ENCODE measurements at regions not wholly inside any gene's neighbourhood (a gene's known extent, or its start where the extent isn't known, plus 50 kb on each side); places are given as distances from the start of the nearest gene placed in this dataset.

DNA sequence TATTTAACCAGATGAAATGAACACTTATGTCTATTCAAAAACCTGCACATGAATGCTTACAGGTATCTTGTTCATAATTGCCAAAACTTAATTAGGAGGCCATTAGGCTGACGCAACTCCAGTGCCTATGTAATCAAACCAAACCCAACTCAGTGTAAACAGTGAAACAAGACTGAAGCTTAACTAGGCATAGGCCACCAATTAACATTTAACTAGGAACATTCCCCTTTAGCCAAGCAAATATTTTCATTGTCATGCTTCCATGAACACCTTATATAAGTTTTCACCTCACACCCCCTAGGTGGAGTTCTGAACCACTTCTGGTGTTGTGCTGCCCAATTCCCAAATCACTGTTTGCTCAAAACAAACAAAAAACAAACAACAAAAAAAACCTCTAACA, 686.0 kb downstream of the STPG2 start:
- 91% methylated on average over 1 of the region's 1 CpG for WGBS (ENCODE audit: insufficient coverage)
- DNase-seq (ENCODE audit: low read depth in 4 of 6, low spot score in 6 of 6), result no peak

GRCh38 chr4:97468272-97468671, 675.0 kb downstream of the STPG2 start:
- H3K9me3 ChIP-seq (ENCODE audit: control insufficient read depth, insufficient read depth, low read length), result no peaks in the 10 kb centered on the region
- no peak for DNase-seq (ENCODE audit: low read depth in 4 of 6, low spot score in 6 of 6)
- H3K27me3 ChIP-seq (ENCODE audit: control insufficient read depth, insufficient read depth, low read length), result no peaks in the 10 kb centered on the region
- no peaks in the 10 kb centered on the region for H3K36me3 ChIP-seq (ENCODE audit: control insufficient read depth, insufficient read depth, low read length)
- 100% methylated on average over 2 of the region's 5 CpGs for WGBS (ENCODE audit: insufficient coverage)
- H3K4me1 ChIP-seq (ENCODE audit: control insufficient read depth, insufficient read depth, low read length), result no peaks in the 10 kb centered on the region
- H3K27ac ChIP-seq (ENCODE audit: low read depth, low read length), result no peak overlapping the region
- H3K4me3 ChIP-seq (ENCODE audit: low read depth, low read length), result no peak overlapping the region

More for the DNA sequence above, 686.0 kb downstream of the STPG2 start:
- no peak overlapping the region for H3K27ac ChIP-seq (ENCODE audit: low read depth, low read length)
- no peaks in the 10 kb centered on the region for H3K36me3 ChIP-seq (ENCODE audit: control insufficient read depth, insufficient read depth, low read length)
- H3K4me3 ChIP-seq (ENCODE audit: low read depth, low read length), result no peak overlapping the region
- no peaks in the 10 kb centered on the region for H3K27me3 ChIP-seq (ENCODE audit: control insufficient read depth, insufficient read depth, low read length)
- H3K9me3 ChIP-seq (ENCODE audit: control insufficient read depth, insufficient read depth, low read length), result no peaks in the 10 kb centered on the region
- no peaks in the 10 kb centered on the region for H3K4me1 ChIP-seq (ENCODE audit: control insufficient read depth, insufficient read depth, low read length)

GRCh38 chr4:97475621-97476020, 667.7 kb downstream of the STPG2 start:
- Histone ChIP-seq H3K4me1 (ENCODE audit: control insufficient read depth, insufficient read depth, low read length) (no peaks in the 10 kb centered on the region), H3K27me3 (ENCODE audit: control insufficient read depth, insufficient read depth, low read length) (no peaks in the 10 kb centered on the region), H3K36me3 (ENCODE audit: control insufficient read depth, insufficient read depth, low read length) (no peaks in the 10 kb centered on the region), H3K9me3 (ENCODE audit: control insufficient read depth, insufficient read depth, low read length) (no peaks in the 10 kb centered on the region), H3K4me3 (ENCODE audit: low read depth, low read length) (no peak overlapping the region), H3K27ac (ENCODE audit: low read depth, low read length) (no peak overlapping the region)
- no peak for DNase-seq (ENCODE audit: low read depth in 4 of 6, low spot score in 6 of 6)
- WGBS (ENCODE audit: insufficient coverage), result 83% methylated on average over 1 of the region's 3 CpGs

DNA sequence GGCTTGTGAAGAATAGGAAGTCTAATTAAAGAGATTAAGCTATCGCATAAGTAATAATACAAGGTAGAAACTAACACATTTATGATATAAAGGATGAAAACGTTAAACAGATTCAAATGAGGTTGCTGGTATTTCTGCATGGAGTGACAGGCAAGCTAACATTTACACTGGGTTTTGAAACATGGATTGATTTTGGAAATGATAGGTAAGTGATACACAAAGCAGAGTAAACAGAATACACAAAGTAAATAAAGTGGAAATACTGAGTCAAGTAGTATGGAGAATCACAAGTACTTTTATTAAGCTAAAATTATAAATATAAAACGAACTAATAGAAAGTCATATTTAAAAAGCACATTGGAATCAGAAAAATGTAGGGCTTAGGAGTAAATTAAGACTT, 665.3 kb downstream of the STPG2 start:
- no peak for DNase-seq (ENCODE audit: low read depth in 4 of 6, low spot score in 6 of 6)
- H3K27me3 ChIP-seq (ENCODE audit: control insufficient read depth, insufficient read depth, low read length), result no peaks in the 10 kb centered on the region
- no peaks in the 10 kb centered on the region for H3K4me1 ChIP-seq (ENCODE audit: control insufficient read depth, insufficient read depth, low read length)
- H3K36me3 ChIP-seq (ENCODE audit: control insufficient read depth, insufficient read depth, low read length), result no peaks in the 10 kb centered on the region
- WGBS (ENCODE audit: insufficient coverage), result no CpG with 5 or more reads among the region's 3 CpGs
- no peaks in the 10 kb centered on the region for H3K9me3 ChIP-seq (ENCODE audit: control insufficient read depth, insufficient read depth, low read length)
- H3K4me3 ChIP-seq (ENCODE audit: low read depth, low read length), result no peak overlapping the region
- no peak overlapping the region for H3K27ac ChIP-seq (ENCODE audit: low read depth, low read length)

- H3K27ac ChIP-seq (ENCODE audit: low read depth, low read length), result no peak overlapping the region
- H3K27me3 ChIP-seq (ENCODE audit: control insufficient read depth, insufficient read depth, low read length), result no peaks in the 10 kb centered on the region
- no CpG with 5 or more reads among the region's 1 CpG for WGBS (ENCODE audit: insufficient coverage)
- H3K4me1 ChIP-seq (ENCODE audit: control insufficient read depth, insufficient read depth, low read length), result no peaks in the 10 kb centered on the region
- no peak for DNase-seq (ENCODE audit: low read depth in 4 of 6, low spot score in 6 of 6)
- H3K4me3 ChIP-seq (ENCODE audit: low read depth, low read length), result no peak overlapping the region
- no peaks in the 10 kb centered on the region for H3K9me3 ChIP-seq (ENCODE audit: control insufficient read depth, insufficient read depth, low read length)
- no peaks in the 10 kb centered on the region for H3K36me3 ChIP-seq (ENCODE audit: control insufficient read depth, insufficient read depth, low read length)
Observed at GRCh38 chr4:97479388-97479787, 663.9 kb downstream of the STPG2 start.

DNA sequence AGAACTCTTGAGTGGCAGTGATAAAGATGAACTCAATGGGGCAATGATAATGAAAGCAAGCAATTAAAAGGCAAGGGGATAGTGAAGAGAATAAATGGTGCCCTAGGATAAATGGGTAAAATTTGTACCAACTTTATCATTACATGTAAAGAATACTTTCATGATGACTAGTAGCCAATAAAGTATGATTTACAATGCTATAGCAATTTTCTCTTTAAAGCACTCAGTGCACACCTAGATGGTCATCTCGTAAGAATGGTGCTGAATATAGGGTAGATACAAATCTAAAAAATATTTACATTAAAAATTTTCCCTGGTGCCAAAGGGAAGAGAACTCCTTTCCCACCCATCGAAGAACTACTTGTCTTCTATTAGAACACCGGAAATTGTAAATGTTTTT, 651.4 kb downstream of the STPG2 start:
- Histone ChIP-seq H3K4me1 (ENCODE audit: control insufficient read depth, insufficient read depth, low read length) (no peaks in the 10 kb centered on the region), H3K27ac (ENCODE audit: low read depth, low read length) (no peak overlapping the region), H3K36me3 (ENCODE audit: control insufficient read depth, insufficient read depth, low read length) (no peaks in the 10 kb centered on the region), H3K4me3 (ENCODE audit: low read depth, low read length) (no peak overlapping the region), H3K27me3 (ENCODE audit: control insufficient read depth, insufficient read depth, low read length) (no peaks in the 10 kb centered on the region), H3K9me3 (ENCODE audit: control insufficient read depth, insufficient read depth, low read length) (no peaks in the 10 kb centered on the region)
- no peak for DNase-seq (ENCODE audit: low read depth in 4 of 6, low spot score in 6 of 6)
- no CpG with 5 or more reads among the region's 3 CpGs for WGBS (ENCODE audit: insufficient coverage)

GRCh38 chr4:97493815-97494518, 649.3 kb downstream of the STPG2 start:
- H3K27me3 ChIP-seq (ENCODE audit: control insufficient read depth, insufficient read depth, low read length), result no peaks in the 10 kb centered on the region
- no peak for DNase-seq (ENCODE audit: low read depth in 4 of 6, low spot score in 6 of 6)
- no peak overlapping the region for H3K4me3 ChIP-seq (ENCODE audit: low read depth, low read length)
- H3K27ac ChIP-seq (ENCODE audit: low read depth, low read length), result no peak overlapping the region
- WGBS (ENCODE audit: insufficient coverage), result no CpG with 5 or more reads among the region's 1 CpG
- no peaks in the 10 kb centered on the region for H3K36me3 ChIP-seq (ENCODE audit: control insufficient read depth, insufficient read depth, low read length)
- H3K4me1 ChIP-seq (ENCODE audit: control insufficient read depth, insufficient read depth, low read length), result no peaks in the 10 kb centered on the region
- no peaks in the 10 kb centered on the region for H3K9me3 ChIP-seq (ENCODE audit: control insufficient read depth, insufficient read depth, low read length)

GRCh38 chr4:97496298-97496873, 646.9 kb downstream of the STPG2 start:
- no peaks in the 10 kb centered on the region for H3K9me3 ChIP-seq (ENCODE audit: control insufficient read depth, insufficient read depth, low read length)
- H3K27ac ChIP-seq (ENCODE audit: low read depth, low read length), result no peak overlapping the region
- H3K36me3 ChIP-seq (ENCODE audit: control insufficient read depth, insufficient read depth, low read length), result no peaks in the 10 kb centered on the region
- peak in 4 of 6 donors; percentile 9 to 76 (median 33) for DNase-seq (ENCODE audit: low read depth in 4 of 6, low spot score in 6 of 6)
- no peaks in the 10 kb centered on the region for H3K4me1 ChIP-seq (ENCODE audit: control insufficient read depth, insufficient read depth, low read length)
- WGBS (ENCODE audit: insufficient coverage), result 0% methylated on average over 1 of the region's 3 CpGs
- H3K4me3 ChIP-seq (ENCODE audit: low read depth, low read length), result no peak overlapping the region
- H3K27me3 ChIP-seq (ENCODE audit: control insufficient read depth, insufficient read depth, low read length), result no peaks in the 10 kb centered on the region

DNA sequence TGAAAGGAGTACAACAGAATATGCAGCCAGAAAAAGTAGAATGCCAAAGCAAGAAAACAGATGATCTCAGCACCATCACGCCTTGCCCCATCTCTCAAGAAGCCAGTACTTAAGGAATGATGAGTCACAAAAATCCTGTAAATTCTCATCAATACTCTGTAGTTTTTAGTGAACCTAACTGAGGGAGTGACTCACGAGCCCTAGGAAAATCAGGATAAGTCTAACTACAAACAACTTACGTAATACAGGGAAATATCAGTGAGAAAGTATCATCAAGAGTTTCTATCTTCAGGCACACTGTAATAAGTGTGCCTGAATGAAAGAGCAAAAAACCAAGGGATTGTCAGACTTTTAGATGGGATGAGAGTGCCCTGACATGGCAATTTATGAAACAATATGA, 644.4 kb downstream of the STPG2 start:
- H3K27ac ChIP-seq (ENCODE audit: low read depth, low read length), result no peak overlapping the region
- WGBS (ENCODE audit: insufficient coverage), result no CpG with 5 or more reads among the region's 3 CpGs
- no peak overlapping the region for H3K4me3 ChIP-seq (ENCODE audit: low read depth, low read length)
- no peaks in the 10 kb centered on the region for H3K4me1 ChIP-seq (ENCODE audit: control insufficient read depth, insufficient read depth, low read length)
- no peak for DNase-seq (ENCODE audit: low read depth in 4 of 6, low spot score in 6 of 6)
- H3K27me3 ChIP-seq (ENCODE audit: control insufficient read depth, insufficient read depth, low read length), result no peaks in the 10 kb centered on the region
- no peaks in the 10 kb centered on the region for H3K36me3 ChIP-seq (ENCODE audit: control insufficient read depth, insufficient read depth, low read length)
- no peaks in the 10 kb centered on the region for H3K9me3 ChIP-seq (ENCODE audit: control insufficient read depth, insufficient read depth, low read length)

- Histone ChIP-seq H3K27ac (ENCODE audit: low read depth, low read length) (no peak overlapping the region), H3K27me3 (ENCODE audit: control insufficient read depth, insufficient read depth, low read length) (no peaks in the 10 kb centered on the region), H3K4me3 (ENCODE audit: low read depth, low read length) (no peak overlapping the region), H3K9me3 (ENCODE audit: control insufficient read depth, insufficient read depth, low read length) (no peaks in the 10 kb centered on the region), H3K36me3 (ENCODE audit: control insufficient read depth, insufficient read depth, low read length) (no peaks in the 10 kb centered on the region), H3K4me1 (ENCODE audit: control insufficient read depth, insufficient read depth, low read length) (no peaks in the 10 kb centered on the region)
- WGBS (ENCODE audit: insufficient coverage), result 94% methylated on average over 2 of the region's 2 CpGs
- no peak for DNase-seq (ENCODE audit: low read depth in 4 of 6, low spot score in 6 of 6)
Observed at GRCh38 chr4:97500423-97500822, 642.9 kb downstream of the STPG2 start.

Measured in spinal cord (tissue), 9 donors.